Gastrocnemius medialis (tissue), 4 donors: ENCODE measurements at regions not wholly inside any gene's neighbourhood (a gene's known extent, or its start where the extent isn't known, plus 50 kb on each side); places are given as distances from the start of the nearest gene placed in this dataset.

Experiments
- CTCF ChIP-seq, 5 experiments: fragments of 450-650 bp in 3 of 5; fragments of 200-600 bp in 2 of 5; sonication (generic) in 2 of 5; IDR thresholded peaks in 4 of 5; conservative IDR thresholded peaks in 1 of 5; 1 replicate in 4 of 5; 2 replicates in 1 of 5; pipeline ENCODE4 v1.5.1; 2016 to 2019; ENCODE audit warnings: antibody characterized with exemption in 5 of 5, mild to moderate bottlenecking in 3 of 5, moderate library complexity in 3 of 5
- POLR2A ChIP-seq, 2 donors: fragments of 450-650 bp; IDR thresholded peaks; one replicate each; pipeline ENCODE4 v1.6.1; 2017; ENCODE audit warnings: antibody characterized with exemption in 2 of 2, mild to moderate bottlenecking in 2 of 2, moderate library complexity in 2 of 2

GRCh38 chr22:48675141-48675829, 1152.4 kb downstream of the BRD1 start:
- TF ChIP-seq CTCF (IDR thresholded peaks at IDR 0.05 in 4 of 5, conservative IDR thresholded peaks at IDR 0.05 in 1 of 5) = no peak
- no peak for TF ChIP-seq POLR2A (IDR thresholded peaks at IDR 0.05)
